Smooth muscle cell (in vitro differentiated cells): ENCODE measurements at regions not wholly inside any gene's neighbourhood (a gene's known extent, or its start where the extent isn't known, plus 50 kb on each side); places are given as distances from the start of the nearest gene placed in this dataset.

ENCODE experiments used
- DNase-seq: peaks from one replicate; lab custom pipeline; 2025; ENCODE audit not compliant: unreplicated experiment; lab: John Stamatoyannopoulos, UW
- H2AFZ ChIP-seq: fragments of 200-600 bp; sonication (generic); 2 replicates; pipeline ENCODE4 v1.6.0; 2016; ENCODE audit warnings: antibody characterized with exemption, low read depth, mild to moderate bottlenecking
- H3F3A ChIP-seq: fragments of 200-600 bp; sonication (generic); 2 replicates; pipeline ENCODE4 v1.6.0; 2017; ENCODE audit warnings: antibody characterized with exemption, low read depth
- H3K27ac ChIP-seq: fragments of 200-600 bp; sonication (generic); 2 replicates; pipeline ENCODE4 v1.5.1; 2016; ENCODE audit warnings: low read depth, mild to moderate bottlenecking
- H3K27me3 ChIP-seq: fragments of 200-600 bp; sonication (generic); 2 replicates; pipeline ENCODE4 v1.6.1; 2016; ENCODE audit warnings: low read depth, mild to moderate bottlenecking
- H3K36me3 ChIP-seq: fragments of 200-600 bp; sonication (generic); 2 replicates; pipeline ENCODE4 v1.5.1; 2016; ENCODE audit warnings: low read depth
- H3K4me1 ChIP-seq: fragments of 200-600 bp; sonication (generic); 2 replicates; pipeline ENCODE4 v1.5.1; 2016; ENCODE audit warnings: low read depth
- H3K4me2 ChIP-seq: fragments of 200-600 bp; sonication (generic); 2 replicates; pipeline ENCODE4 v1.6.0; 2016; ENCODE audit warnings: mild to moderate bottlenecking
- H3K4me3 ChIP-seq: fragments of 200-600 bp; sonication (generic); 2 replicates; pipeline ENCODE4 v1.5.1; 2016; ENCODE audit warnings: mild to moderate bottlenecking
- H3K79me2 ChIP-seq: fragments of 200-600 bp; sonication (generic); 2 replicates; pipeline ENCODE4 v1.6.0; 2016; ENCODE audit warnings: low read depth, mild to moderate bottlenecking
- H3K9ac ChIP-seq: fragments of 200-600 bp; sonication (generic); 2 replicates; pipeline ENCODE4 v1.6.0; 2016; ENCODE audit warnings: low read depth
- H3K9me3 ChIP-seq: fragments of 200-600 bp; sonication (generic); replicated peaks from 2 replicates; pipeline ENCODE4 v1.5.1; 2016; ENCODE audit warnings: low read depth
- H4K20me1 ChIP-seq: fragments of 200-600 bp; sonication (generic); 2 replicates; pipeline ENCODE4 v1.6.0; 2016; ENCODE audit warnings: low read depth
- CTCF ChIP-seq: fragments of 200-600 bp; sonication (generic); IDR thresholded peaks from 2 replicates; pipeline ENCODE4 v1.5.1; 2017; ENCODE audit warnings: borderline replicate concordance, mild to moderate bottlenecking, antibody characterized with exemption; ENCODE audit not compliant: insufficient read depth, poor library complexity, severe bottlenecking
- WGBS: methylation state at CpG from one replicate; pipeline ENCODE4 v1.1.7; 2016; ENCODE audit warnings: low lambda C conversion rate; 5-methylcytosine and 5-hydroxymethylcytosine counted together

- Histone ChIP-seq H3K4me1 (peaks cover 10% of the 10 kb centered on the region), H3K27ac (no peak overlapping the region), H3K9me3 (no peaks in the 10 kb centered on the region), H3F3A (no peaks in the 10 kb centered on the region), H3K4me3 (no peak overlapping the region), H3K4me2 (no peak overlapping the region), H3K36me3 (no peaks in the 10 kb centered on the region), H3K27me3 (peaks cover 3% of the 10 kb centered on the region), H3K9ac (no peak overlapping the region), H2AFZ (no peak overlapping the region), H3K79me2 (no peaks in the 10 kb centered on the region), H4K20me1 (no peaks in the 10 kb centered on the region)
- no peak for DNase-seq
- 47% methylated on average over 1 of the region's 1 CpG for WGBS
- TF ChIP-seq CTCF = no peak
Measured at GRCh38 chr15:92705764-92706163, 50.2 kb upstream of the FAM174B start.

GRCh38 chr15:92706201-92706600, 50.6 kb upstream of the FAM174B start:
- Histone ChIP-seq H3K79me2 (no peaks in the 10 kb centered on the region), H3F3A (no peaks in the 10 kb centered on the region), H3K27me3 (peaks cover 3% of the 10 kb centered on the region), H3K27ac (no peak overlapping the region), H2AFZ (no peak overlapping the region), H3K36me3 (no peaks in the 10 kb centered on the region), H3K4me1 (peaks cover 10% of the 10 kb centered on the region), H3K9ac (no peak overlapping the region), H4K20me1 (no peaks in the 10 kb centered on the region), H3K9me3 (no peaks in the 10 kb centered on the region), H3K4me2 (no peak overlapping the region), H3K4me3 (no peak overlapping the region)
- no peak for TF ChIP-seq CTCF
- 52% methylated on average over 7 of the region's 7 CpGs for WGBS
- DNase-seq = no peak

GRCh38 chr15:92707880-92708551, 52.4 kb upstream of the FAM174B start:
- no peaks in the 10 kb centered on the region for H3F3A ChIP-seq

More at GRCh38 chr15:92707880-92708551, 52.4 kb upstream of the FAM174B start:
- DNase-seq = no peak
- Histone ChIP-seq H2AFZ (no peak overlapping the region), H3K4me1 (peaks cover 10% of the 10 kb centered on the region), H3K9me3 (no peaks in the 10 kb centered on the region), H4K20me1 (no peaks in the 10 kb centered on the region), H3K27ac (no peak overlapping the region), H3K79me2 (no peaks in the 10 kb centered on the region), H3K27me3 (peaks cover 14% of the 10 kb centered on the region), H3K4me3 (no peak overlapping the region), H3K36me3 (no peaks in the 10 kb centered on the region), H3K9ac (no peak overlapping the region), H3K4me2 (no peak overlapping the region)
- no peak for TF ChIP-seq CTCF
- 87% methylated on average over 12 of the region's 12 CpGs for WGBS
